ENCODE measurements at regions not wholly inside any gene's neighbourhood (a gene's known extent, or its start where the extent isn't known, plus 50 kb on each side); places are given as distances from the start of the nearest gene placed in this dataset.
A peak's percentile ranks its signal among the peaks of the same experiment; 100 is the strongest.

- Histone ChIP-seq H3K4me3 (ENCODE audit: extremely low read depth in 1 of 4, insufficient read depth in 2 of 4, low read depth in 3 of 4, low read length in 4 of 4) (no peak overlapping the region), H2BK120ac (replicated peaks; ENCODE audit: low read depth, low read length) (peak overlapping the region; percentile 47), H2AFZ (ENCODE audit: low read length) (no peak overlapping the region), H3K23ac (ENCODE audit: insufficient read length) (no peak overlapping the region), H3K4me1 (replicated peaks in 1 of 4; ENCODE audit: control insufficient read depth in 3 of 4, insufficient read depth in 4 of 4, low read length in 3 of 4) (peaks cover 12 to 21% (median 17%) of the 10 kb centered on the region in 4 experiments), H3K36me3 (ENCODE audit: control insufficient read depth in 2 of 4, insufficient read depth in 4 of 4, low read length in 3 of 4) (no peaks in the 10 kb centered on the region), H3K14ac (ENCODE audit: insufficient read length) (no peak overlapping the region), H2BK20ac (ENCODE audit: low read length) (peak overlapping the region; percentile 96), H2AK5ac (ENCODE audit: low read depth, low read length) (peak overlapping the region; percentile 84; the same call in 1 of the 2 replicates), H4K20me1 (replicated peaks in 1 of 2; ENCODE audit: control insufficient read depth in 1 of 2, insufficient read depth in 2 of 2, low read length in 2 of 2) (no peaks in the 10 kb centered on the region), H3K4ac (replicated peaks; ENCODE audit: insufficient read length, low read depth, low read length) (no peak overlapping the region), H4K5ac (ENCODE audit: insufficient read length, low read depth, low read length) (peak overlapping the region; percentile 39), H3K56ac (replicated peaks; ENCODE audit: insufficient read length, low read depth, low read length) (no peak overlapping the region), H2BK12ac (ENCODE audit: low read depth, low read length) (peak overlapping the region; percentile 87), H3K79me2 (ENCODE audit: control insufficient read depth in 1 of 2, insufficient read depth in 2 of 2, low read length in 2 of 2) (no peaks in the 10 kb centered on the region), H3K79me1 (ENCODE audit: low read depth, low read length) (no peaks in the 10 kb centered on the region), H3K18ac (ENCODE audit: extremely low read depth, low read length) (peak overlapping the region; percentile 55; the same call in 1 of the 2 replicates), H2BK5ac (ENCODE audit: low read depth, low read length) (peak overlapping the region; percentile 64; the same call in 1 of the 2 replicates), H3K27ac (ENCODE audit: low read depth, low read length) (no peak overlapping the region), H3K4me2 (ENCODE audit: insufficient read depth in 1 of 2, low read depth in 2 of 2, low read length in 2 of 2) (peak overlapping the region; percentile 9 to 54), H4K91ac (replicated peaks; ENCODE audit: insufficient read length, low read length) (peak overlapping the region; percentile 78), H3K23me2 (ENCODE audit: low read depth, low read length) (peaks cover 1% of the 10 kb centered on the region; the same call in 1 of the 2 replicates), H4K8ac (ENCODE audit: extremely low read depth, insufficient read depth, low read length) (no peak overlapping the region), H3K9me3 (ENCODE audit: insufficient read depth in 2 of 2, low read depth in 1 of 2, low read length in 1 of 2) (no peaks in the 10 kb centered on the region), H2BK15ac (ENCODE audit: low read length) (peak overlapping the region; percentile 2; the same call in 1 of the 2 replicates), H3K27me3 (replicated peaks in 1 of 4; ENCODE audit: control insufficient read depth in 3 of 4, extremely low read depth in 1 of 4, insufficient read depth in 3 of 4, low read length in 3 of 4) (no peaks in the 10 kb centered on the region), H3K9ac (replicated peaks in 1 of 4; ENCODE audit: extremely low read depth in 1 of 4, low read depth in 3 of 4, low read length in 3 of 4) (no peak overlapping the region; a peak in 1 of 7 replicates)
- peak; percentile 32 for FAIRE-seq
- TF ChIP-seq TEAD4 (IDR thresholded peaks at IDR 0.05; ENCODE audit: low read depth, low read length) (peak; percentile 69; the same call in 1 of the 2 replicates), CTCF (IDR thresholded peaks at IDR 0.05; ENCODE audit: control extremely low read depth in 1 of 3, insufficient read depth in 1 of 3, low read depth in 1 of 3, low read length in 3 of 3) (no peak)
- DNase-seq (ENCODE audit: low read depth in 1 of 2, low spot score in 2 of 2) = no peak
- CTCF ChIA-PET (ENCODE audit: partially characterized antibody) = interaction anchor here (0.6 to 1.3 kb wide), 5 partner anchors 25 to 196 kb away, joined by 3 to 6 read pairs (median 4); no protein-coding TSS in a partner anchor
- POLR2A ChIA-PET (ENCODE audit: partially characterized antibody) = interaction anchor here (0.7 to 1.1 kb wide), 2 partner anchors 29 to 88 kb away, joined by 3 read pairs; no protein-coding TSS in a partner anchor
- WGBS, 2 experiments (ENCODE audit: extremely low coverage in 1 of 2, insufficient coverage in 1 of 2, insufficient read length in 1 of 2, insufficient replicate concordance in 2 of 2, low coverage in 1 of 2, low lambda C conversion rate in 2 of 2, missing lambda C conversion rate in 1 of 2) = 73% methylated on average over 5 of the region's 5 CpGs; no CpG with 5 or more reads in 1 of the 2 experiments
Measured at GRCh38 chr20:51886891-51887608, 84.7 kb upstream of the SALL4 start.

Data from H1 (cell line).